Fibroblast of mammary gland (primary cell): ENCODE measurements at regions not wholly inside any gene's neighbourhood (a gene's known extent, or its start where the extent isn't known, plus 50 kb on each side); places are given as distances from the start of the nearest gene placed in this dataset.

Experiments
- DNase-seq: peaks from one replicate; pipeline ENCODE4 v3.0.0-alpha.2; 2010; ENCODE audit warnings: low read depth
- H3K4me3 ChIP-seq: 2 replicates; pipeline ENCODE4 v1.5.1; 2011; ENCODE audit warnings: low read depth, mild to moderate bottlenecking, low read length, moderate library complexity; ENCODE audit not compliant: control insufficient read depth
- CTCF ChIP-seq: conservative IDR thresholded peaks from 2 replicates; pipeline ENCODE4 v1.5.1; 2011; ENCODE audit warnings: low read depth, low read length, inconsistent platforms; ENCODE audit not compliant: control insufficient read depth, insufficient read depth

DNA sequence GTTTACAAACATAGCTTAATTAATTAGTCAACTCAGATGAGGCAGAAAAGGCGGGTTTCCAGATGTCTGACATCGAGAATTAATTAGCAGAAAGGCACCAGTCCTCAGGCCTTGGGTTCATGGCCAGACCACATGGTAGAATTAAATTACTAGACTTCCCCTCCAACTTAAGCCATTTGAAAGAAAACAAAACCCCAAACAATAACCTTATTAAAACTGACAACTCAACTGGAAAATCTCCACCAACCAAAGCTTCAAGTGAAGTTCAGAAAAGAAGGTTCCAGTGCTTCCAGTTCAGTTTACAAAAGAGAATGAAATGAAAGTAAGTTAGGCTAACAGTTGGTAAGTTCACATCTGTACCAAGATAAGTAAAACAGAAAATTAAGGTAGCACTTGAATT, 349.5 kb downstream of the GRIN2B start:
- no peak overlapping the region for H3K4me3 ChIP-seq
- no peak for TF ChIP-seq CTCF
- no peak for DNase-seq

GRCh38 chr12:13630354-13630753, 351.0 kb downstream of the GRIN2B start:
- no peak for TF ChIP-seq CTCF
- H3K4me3 ChIP-seq: no peak overlapping the region
- no peak for DNase-seq

GRCh38 chr12:13628067-13628466, 353.3 kb downstream of the GRIN2B start:
- no peak overlapping the region for H3K4me3 ChIP-seq
- TF ChIP-seq CTCF: no peak
- DNase-seq: no peak

GRCh38 chr12:13627536-13627935, 353.9 kb downstream of the GRIN2B start:
- no peak for TF ChIP-seq CTCF
- DNase-seq: no peak
- no peak overlapping the region for H3K4me3 ChIP-seq

GRCh38 chr12:13613297-13613696, 368.1 kb downstream of the GRIN2B start:
- DNase-seq: no peak
- no peak for TF ChIP-seq CTCF
- no peak overlapping the region for H3K4me3 ChIP-seq

DNA sequence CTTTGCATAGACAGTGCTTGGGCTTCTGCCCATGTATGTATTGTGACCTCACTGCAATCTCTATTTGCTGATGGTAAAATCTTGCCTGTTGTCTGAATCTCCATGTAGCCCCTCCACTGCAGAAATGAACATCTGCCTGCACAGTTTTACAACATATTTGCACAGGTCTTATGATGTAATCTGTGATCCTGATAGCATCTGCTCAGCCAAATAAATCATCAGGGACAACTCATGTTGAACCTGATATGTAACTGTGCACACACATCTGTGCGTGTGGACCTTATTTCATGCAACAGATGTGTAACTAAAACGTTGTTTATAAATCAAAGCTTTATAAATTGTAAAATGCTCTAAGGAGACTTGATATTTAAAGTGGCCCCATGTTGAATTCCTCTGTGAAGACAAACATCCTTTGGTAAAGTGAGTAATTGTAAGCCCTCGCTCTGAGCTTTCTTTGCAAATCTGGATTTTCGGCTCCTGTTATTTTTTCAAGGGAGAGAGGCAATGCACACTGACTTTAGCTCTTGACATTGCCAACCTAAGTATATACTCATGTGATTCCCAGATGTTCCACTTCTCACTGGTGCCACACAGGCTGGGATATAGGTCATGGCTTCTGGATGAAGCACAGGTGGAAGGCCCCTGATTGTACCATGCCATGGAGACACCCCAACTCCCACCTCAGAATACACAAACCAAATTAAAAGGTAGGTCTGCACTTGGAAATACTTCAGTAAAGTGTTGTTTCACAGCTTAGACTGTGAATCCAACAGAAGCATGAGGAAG, 371.3 kb downstream of the GRIN2B start:
- no peak overlapping the region for H3K4me3 ChIP-seq
- DNase-seq: no peak
- TF ChIP-seq CTCF: no peak
